Upper lobe of left lung (tissue), 4 donors: ENCODE measurements at regions not wholly inside any gene's neighbourhood (a gene's known extent, or its start where the extent isn't known, plus 50 kb on each side); places are given as distances from the start of the nearest gene placed in this dataset.

Experiments
- CTCF ChIP-seq, 6 experiments: fragments of 450-650 bp in 4 of 6; fragments of 200-600 bp in 2 of 6; sonication (generic) in 2 of 6; IDR thresholded peaks; one replicate each; pipeline ENCODE4 v1.5.1; 2016 to 2019; ENCODE audit warnings: antibody characterized with exemption in 6 of 6
- POLR2A ChIP-seq, 4 donors: fragments of 450-650 bp; IDR thresholded peaks; one replicate each; pipeline ENCODE4 v1.5.1; 2016 to 2017; ENCODE audit warnings: antibody characterized with exemption in 4 of 4, mild to moderate bottlenecking in 2 of 4
- POLR2AphosphoS5 ChIP-seq, 2 donors: sonication (generic); formaldehyde crosslinking; IDR thresholded peaks; one replicate each; pipeline ENCODE4 v1.5.1; 2017; ENCODE audit warnings: antibody characterized with exemption in 2 of 2

- TF ChIP-seq POLR2AphosphoS5 (IDR thresholded peaks at IDR 0.05) (no peak), CTCF (IDR thresholded peaks at IDR 0.05) (no peak), POLR2A (IDR thresholded peaks at IDR 0.05) (no peak)
These were observed 878.0 kb upstream of the KCND2 start for GRCh38 chr7:119395024-119395423.
